A549 (cell line): ENCODE measurements at regions not wholly inside any gene's neighbourhood (a gene's known extent, or its start where the extent isn't known, plus 50 kb on each side); places are given as distances from the start of the nearest gene placed in this dataset.

Experiments
- ATAC-seq, 2 experiments: fragments of 200-7000 bp in 1 of 2; fragments of >200 bp in 1 of 2; cut with Nextera tagmentation in 1 of 2; cut with Tn5 transposase in 1 of 2; 3 replicates each; pipeline versions ENCODE4 v1.8.0 to v1.9.1; 2018 to 2020; ENCODE audit warnings: mild to moderate bottlenecking in 1 of 2, moderate library complexity in 1 of 2
- CTCF ChIA-PET: fragments of 300-600 bp; sonication (Branson Sonifier 250); formaldehyde crosslinking; extraction: SDS; loops from one replicate; lab custom pipeline; 2021; ENCODE audit warnings: antibody characterized with exemption, inconsistent platforms; lab: Yijun Ruan, JAX
- POLR2A ChIA-PET: fragments of 350-600 bp; formaldehyde crosslinking; extraction: SDS; loops from one replicate; lab custom pipeline; 2021; ENCODE audit warnings: antibody characterized with exemption, inconsistent platforms; lab: Yijun Ruan, JAX
- DNase-seq, 2 experiments: peaks; one replicate each; pipeline versions ENCODE4 v3.0.0 to v3.0.0-alpha.2; 2011 to 2016; ENCODE audit warnings: low read depth in 1 of 2, low spot score in 1 of 2
- FAIRE-seq: peaks from 2 replicates; lab custom pipeline; 2011; peaks lifted over from hg19 to GRCh38; lab: Jason Lieb, UNC
- H3K27ac ChIP-seq, 2 experiments: fragments of >200 bp; sonication (Bioruptor Twin); formaldehyde crosslinking; 3 replicates each; pipeline ENCODE4 v1.5.1; 2016 to 2017
- H3K4me1 ChIP-seq: fragments of >200 bp; sonication (Bioruptor Twin); formaldehyde crosslinking; 3 replicates; pipeline ENCODE4 v1.6.1; 2016
- H3K4me2 ChIP-seq: fragments of >200 bp; sonication (Bioruptor Twin); formaldehyde crosslinking; 3 replicates; pipeline ENCODE4 v1.6.1; 2016
- H3K4me3 ChIP-seq: fragments of >200 bp; sonication (Bioruptor Twin); formaldehyde crosslinking; 3 replicates; pipeline ENCODE4 v1.5.1; 2016
- H3K9me3 ChIP-seq: fragments of >200 bp; sonication (Bioruptor Twin); formaldehyde crosslinking; 3 replicates; pipeline ENCODE4 v1.6.1; 2016
- CHD4 ChIP-seq: fragments of 200-600 bp; sonication (generic); IDR thresholded peaks from 2 replicates; pipeline ENCODE4 v1.6.1; 2016; ENCODE audit warnings: antibody characterized with exemption, mild to moderate bottlenecking, borderline replicate concordance
- E2F6 ChIP-seq: IDR thresholded peaks from 2 replicates; pipeline ENCODE4 v1.6.1; 2012; ENCODE audit warnings: low read depth, borderline replicate concordance
- EHF ChIP-seq: fragments of 250-450 bp; sonication (Bioruptor Pico); IDR thresholded peaks from 2 replicates; pipeline ENCODE4 v1.5.0; 2020; ENCODE audit warnings: mild to moderate bottlenecking
- EHMT2 ChIP-seq: fragments of 200-600 bp; sonication (generic); IDR thresholded peaks from 2 replicates; pipeline ENCODE4 v1.6.1; 2016; ENCODE audit warnings: antibody characterized with exemption, low read depth, mild to moderate bottlenecking, moderate library complexity
- ESRRA ChIP-seq: fragments of 150-350 bp; IDR thresholded peaks from 2 replicates; pipeline ENCODE4 v1.6.1; 2014; ENCODE audit warnings: mild to moderate bottlenecking, low read length, borderline replicate concordance
- FOSB ChIP-seq: fragments of 250-450 bp; sonication (Bioruptor Pico); IDR thresholded peaks from 2 replicates; pipeline ENCODE4 v1.5.0; 2020; ENCODE audit warnings: mild to moderate bottlenecking, moderate library complexity
- HES2 ChIP-seq: fragments of >200 bp; sonication (Bioruptor Twin); formaldehyde crosslinking; IDR thresholded peaks from 2 replicates; pipeline ENCODE4 v1.6.1; 2016
- MYC ChIP-seq: IDR thresholded peaks from 2 replicates; pipeline ENCODE4 v1.6.1; 2012; ENCODE audit warnings: mild to moderate bottlenecking, inconsistent platforms, low read length, improper control_type of control experiment, borderline replicate concordance
- POLR2A ChIP-seq: IDR thresholded peaks from 2 replicates; pipeline ENCODE4 v1.6.1; 2012; ENCODE audit warnings: mild to moderate bottlenecking, low read length
- RARB ChIP-seq: fragments of 250-450 bp; sonication (Bioruptor Pico); IDR thresholded peaks from 2 replicates; pipeline ENCODE4 v1.8.0; 2021; ENCODE audit warnings: mild to moderate bottlenecking, moderate library complexity
- REST ChIP-seq: fragments of 200-600 bp; sonication (generic); IDR thresholded peaks from 2 replicates; pipeline ENCODE4 v1.6.1; 2016; ENCODE audit warnings: antibody characterized with exemption, mild to moderate bottlenecking, moderate library complexity
- TP53 ChIP-seq: fragments of 250-450 bp; sonication (Bioruptor Pico); IDR thresholded peaks from 2 replicates; pipeline ENCODE4 v1.5.0; 2021; ENCODE audit warnings: mild to moderate bottlenecking, moderate library complexity
- WGBS: methylation state at CpG from one replicate; pipeline ENCODE4 v1.1.6; 2017; ENCODE audit errors: missing lambda C conversion rate; 5-methylcytosine and 5-hydroxymethylcytosine counted together

- Histone ChIP-seq H3K4me2 (no peak overlapping the region), H3K4me3 (no peak overlapping the region), H3K27ac (no peak overlapping the region), H3K9me3 (no peaks in the 10 kb centered on the region), H3K4me1 (no peaks in the 10 kb centered on the region)
- ChIA-PET CTCF (no interaction called here), POLR2A (no interaction called here)
- no peak for ATAC-seq
- 0% methylated on average over 4 of the region's 4 CpGs for WGBS
- no peak for DNase-seq
- no peak for TF ChIP-seq CHD4
- no peak for TF ChIP-seq TP53 (CRISPR knock-in tag)
- no peak for TF ChIP-seq MYC
- no peak for TF ChIP-seq E2F6
- TF ChIP-seq EHF (CRISPR knock-in tag), result no peak
- TF ChIP-seq RARB (CRISPR knock-in tag), result no peak
- TF ChIP-seq ESRRA, result no peak
- TF ChIP-seq FOSB (CRISPR knock-in tag), result no peak
- TF ChIP-seq REST, result no peak
- no peak for FAIRE-seq
Measured at GRCh38 chr19:21611659-21612402, 106.4 kb downstream of the ZNF429 start.

GRCh38 chr19:21610787-21611186, 105.4 kb downstream of the ZNF429 start:
- ATAC-seq (no peak), DNase-seq (no peak), FAIRE-seq (no peak)
- ChIA-PET CTCF (no interaction called here), POLR2A (no interaction called here)
- no peak overlapping the region for H3K4me2 ChIP-seq
- H3K9me3 ChIP-seq, result no peaks in the 10 kb centered on the region
- no peak overlapping the region for H3K27ac ChIP-seq
- H3K4me3 ChIP-seq, result no peak overlapping the region
- 0% methylated on average over 1 of the region's 1 CpG for WGBS
- TF ChIP-seq ESRRA, result no peak
- TF ChIP-seq HES2, result no peak
- TF ChIP-seq POLR2A, result no peak
- H3K4me1 ChIP-seq, result no peaks in the 10 kb centered on the region

GRCh38 chr19:21610341-21610740, 104.9 kb downstream of the ZNF429 start:
- H3K4me2 ChIP-seq, result no peak overlapping the region
- H3K27ac ChIP-seq, result no peak overlapping the region
- H3K4me1 ChIP-seq, result no peaks in the 10 kb centered on the region
- no peak overlapping the region for H3K4me3 ChIP-seq
- no peaks in the 10 kb centered on the region for H3K9me3 ChIP-seq
- ChIA-PET CTCF (no interaction called here), POLR2A (no interaction called here)
- FAIRE-seq (no peak), DNase-seq (no peak), ATAC-seq (no peak)
- no peak for TF ChIP-seq REST
- no peak for TF ChIP-seq EHMT2
- 0% methylated on average over 3 of the region's 3 CpGs for WGBS
